ENCODE measurements at regions not wholly inside any gene's neighbourhood (a gene's known extent, or its start where the extent isn't known, plus 50 kb on each side); places are given as distances from the start of the nearest gene placed in this dataset.
A peak's percentile ranks its signal among the peaks of the same experiment; 100 is the strongest.
"Not testable (repeated sequence)": the region's sequence is repeated elsewhere in the genome, so short reads cannot be mapped to it uniquely, and the experiment has no call there.

DNA sequence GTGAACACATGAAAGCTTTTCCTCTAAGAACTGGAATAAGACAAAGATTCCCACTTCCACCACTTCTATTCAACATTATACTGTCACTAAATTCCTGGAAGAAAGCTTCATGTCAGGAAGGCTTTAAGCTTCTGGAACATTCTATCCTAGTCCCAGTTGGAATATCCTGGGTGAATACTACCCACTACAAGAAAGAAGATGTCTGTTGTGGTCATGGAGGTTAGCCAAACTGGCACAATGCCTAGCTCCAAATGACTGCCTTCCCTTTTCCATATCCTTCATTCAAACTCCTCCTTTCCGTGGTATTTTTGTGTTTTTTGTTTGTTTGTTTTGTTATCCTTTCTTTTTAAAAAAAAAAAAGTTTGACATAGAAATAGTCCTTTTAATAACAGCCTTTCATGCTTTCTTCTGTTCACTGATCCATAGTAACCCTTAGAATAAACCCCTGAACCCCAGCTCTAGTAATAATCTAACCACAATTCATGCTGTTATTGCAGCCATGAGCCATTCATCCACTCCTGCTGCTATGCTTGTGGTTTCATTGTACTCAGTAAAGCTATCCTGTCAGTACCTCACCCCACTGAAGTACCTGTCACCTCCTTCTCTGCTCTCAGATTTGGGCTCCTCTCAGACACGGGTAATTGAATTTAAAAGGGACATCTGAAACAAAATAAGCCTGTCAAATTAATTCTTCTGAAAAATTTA is 447.5 kb downstream of the IGSF11 start:
- no peak for DNase-seq

DNA sequence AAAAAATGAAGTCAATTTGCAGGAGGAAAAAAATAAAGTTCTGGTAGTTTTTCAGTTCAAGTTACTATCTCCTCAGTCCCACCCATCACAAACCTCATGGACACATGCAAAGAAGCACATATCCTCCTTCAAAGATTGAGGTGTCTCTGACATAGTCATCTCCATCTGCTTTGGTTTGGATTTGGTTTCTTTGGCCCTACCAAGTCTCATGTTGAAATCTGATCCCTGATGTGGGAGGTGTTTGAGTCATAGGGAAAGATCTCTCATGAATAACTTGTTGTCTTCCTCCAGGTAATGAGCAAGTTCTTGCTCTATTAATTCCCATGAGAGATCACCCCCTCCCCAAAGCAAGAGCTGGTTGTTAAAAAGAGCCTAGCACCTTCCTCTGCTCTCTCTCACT is 446.8 kb downstream of the IGSF11 start:
- DNase-seq, result no peak

- DNase-seq, result no peak
These were observed 441.4 kb downstream of the IGSF11 start for GRCh38 chr3:118593277-118593670.

DNA sequence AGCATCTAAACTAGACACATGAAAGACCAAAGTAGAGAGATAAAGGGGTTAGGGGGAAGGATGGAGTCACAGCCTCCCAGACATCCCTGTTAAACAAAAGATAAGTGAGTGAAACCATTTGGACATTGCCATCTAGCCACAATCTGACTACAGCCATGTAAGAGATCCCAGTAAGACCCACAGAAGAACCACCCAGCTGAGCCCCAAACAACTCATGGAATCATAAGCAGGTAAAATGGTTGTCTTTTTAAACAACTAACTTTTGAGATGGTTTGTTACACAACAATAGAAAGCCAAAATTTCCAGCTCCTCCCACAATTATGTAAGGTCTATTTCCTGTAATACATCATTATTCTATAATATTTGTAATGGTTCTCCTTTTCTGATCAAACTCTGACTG is 437.5 kb downstream of the IGSF11 start:
- no peak for DNase-seq

DNA sequence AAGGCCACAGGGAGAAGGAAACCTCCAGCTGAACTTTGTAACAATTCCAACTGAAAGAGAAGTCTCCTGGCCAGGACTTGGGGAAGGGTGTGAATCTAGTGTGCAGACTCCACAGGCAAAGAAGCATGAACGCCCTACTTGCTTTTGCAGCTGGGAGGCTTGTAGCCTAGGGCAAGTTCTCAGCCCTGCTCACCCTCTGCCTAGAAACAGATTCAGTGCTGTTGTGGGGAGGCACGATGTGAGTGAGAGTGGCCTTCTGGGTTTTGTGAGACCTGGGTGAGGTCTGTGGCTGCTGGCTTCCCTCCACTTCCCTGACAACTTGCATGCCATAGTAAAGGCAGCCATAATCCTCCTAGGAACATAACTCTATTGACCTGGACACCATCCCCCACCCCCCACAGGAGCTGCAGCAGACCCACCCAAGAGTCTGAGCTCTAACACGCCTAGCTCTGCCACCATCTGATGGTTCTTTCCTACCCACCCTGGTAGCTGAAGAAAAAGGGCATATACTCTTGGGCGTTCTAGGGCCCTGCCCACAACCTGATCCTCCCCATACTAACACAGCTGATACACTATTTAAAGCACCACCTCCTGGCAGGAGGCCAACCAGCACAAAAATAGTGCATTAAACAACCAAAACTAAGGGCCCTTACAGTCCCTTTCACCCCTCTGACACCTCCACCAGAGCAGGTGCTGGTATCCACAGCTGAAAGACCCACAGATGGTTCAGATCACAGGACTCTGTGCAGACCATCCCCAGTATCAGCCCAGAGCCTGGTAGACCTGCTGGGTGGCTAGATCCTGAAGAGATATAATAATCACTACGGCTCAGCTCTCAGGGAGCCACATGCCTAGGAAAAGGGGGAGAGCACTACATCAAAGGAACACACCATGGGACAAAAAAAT is 426.5 kb downstream of the IGSF11 start:
- DNase-seq, result no peak

DNA sequence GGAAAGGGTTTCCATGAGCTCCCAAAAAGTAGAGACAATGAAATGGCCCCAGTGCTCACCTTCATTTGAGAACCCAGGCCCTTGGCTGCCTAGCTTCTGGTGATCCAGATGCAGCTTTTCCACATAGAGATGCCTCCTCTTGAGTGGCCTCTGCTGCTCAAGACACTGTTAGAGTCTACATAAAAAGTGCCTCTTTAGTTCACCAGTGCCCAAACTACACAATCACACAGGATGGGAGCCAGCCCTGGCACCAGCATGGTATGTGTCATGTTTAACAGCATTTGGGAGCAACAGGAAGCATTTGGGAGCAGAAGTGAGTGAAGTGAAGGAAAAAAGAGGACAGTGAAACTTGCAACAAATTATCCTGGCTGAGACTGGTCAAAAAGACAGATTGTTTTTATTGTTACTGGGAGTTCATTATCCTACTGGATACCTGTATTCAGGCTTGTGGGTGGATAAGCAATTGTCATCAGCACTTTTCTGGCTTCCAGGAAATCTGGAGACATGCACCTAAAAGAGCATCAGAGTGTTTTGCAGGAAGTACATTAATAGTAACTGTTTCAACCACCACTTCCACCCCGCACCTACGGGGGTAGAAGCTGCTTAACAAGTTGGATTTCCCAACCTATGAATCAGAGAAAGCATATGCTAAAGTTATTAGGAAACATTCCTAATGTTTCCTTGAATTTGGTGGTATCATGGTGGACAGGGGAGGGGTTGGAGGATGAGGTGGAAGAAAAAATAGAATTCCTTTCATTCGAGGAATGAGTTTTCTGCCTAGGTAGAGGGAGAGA is 416.2 kb downstream of the IGSF11 start:
- DNase-seq, result no peak

- DNase-seq, result no peak
These were observed 408.2 kb downstream of the IGSF11 start for GRCh38 chr3:118626453-118626852.

DNA sequence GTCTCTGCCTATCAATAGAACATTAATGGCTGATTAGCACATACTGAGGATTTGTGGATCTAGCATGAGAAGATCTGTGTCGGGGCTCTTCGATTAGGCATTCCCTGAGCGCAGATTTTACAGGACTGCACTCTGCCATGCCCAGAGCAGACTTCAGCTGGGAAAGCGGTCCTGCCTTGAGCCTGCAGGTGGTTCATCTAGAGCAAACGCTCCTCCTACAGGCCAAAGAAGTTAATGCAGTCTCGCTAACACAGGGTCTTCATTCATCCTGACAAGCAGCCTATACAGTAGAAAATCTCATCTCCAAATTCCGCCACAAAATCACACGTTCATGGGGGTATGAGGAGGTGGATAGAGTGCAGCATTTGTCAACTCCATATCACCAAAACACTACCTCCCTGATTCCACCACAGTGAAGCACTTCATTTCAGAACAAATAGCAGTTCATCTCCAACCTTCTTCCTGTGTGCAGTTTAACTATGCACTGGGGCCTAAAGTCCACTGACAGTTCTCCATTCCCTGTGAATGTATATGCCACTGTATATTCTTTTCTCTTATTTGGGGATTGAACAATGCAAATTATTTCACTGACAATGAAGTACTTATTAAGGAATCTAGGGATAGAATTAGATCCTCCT is 405.8 kb downstream of the IGSF11 start:
- DNase-seq, result peak; percentile 58

- no peak for DNase-seq
These were observed 404.8 kb downstream of the IGSF11 start for GRCh38 chr3:118629821-118630220.

DNA sequence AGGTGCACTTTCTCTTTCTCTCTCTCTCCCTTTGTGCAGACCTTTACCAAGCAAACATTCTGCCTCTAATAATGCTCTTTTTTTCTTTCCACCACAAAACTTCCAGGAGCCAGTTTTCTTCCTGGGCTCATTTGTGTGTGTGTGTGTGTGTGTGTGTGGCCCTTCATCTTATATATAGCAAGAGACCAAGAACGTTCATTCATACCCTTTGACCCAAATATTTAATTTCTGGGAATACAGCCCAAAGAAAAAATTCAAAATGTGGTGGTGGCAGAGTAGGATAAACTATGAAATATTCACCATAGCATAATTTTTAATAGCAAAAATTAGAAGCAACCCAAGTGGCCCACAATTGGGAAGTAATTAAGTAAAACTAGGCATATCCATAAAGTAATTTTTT is 398.9 kb downstream of the IGSF11 start:
- no peak for DNase-seq

- no peak for DNase-seq
These were observed 397.8 kb downstream of the IGSF11 start for GRCh38 chr3:118636841-118637240.

DNA sequence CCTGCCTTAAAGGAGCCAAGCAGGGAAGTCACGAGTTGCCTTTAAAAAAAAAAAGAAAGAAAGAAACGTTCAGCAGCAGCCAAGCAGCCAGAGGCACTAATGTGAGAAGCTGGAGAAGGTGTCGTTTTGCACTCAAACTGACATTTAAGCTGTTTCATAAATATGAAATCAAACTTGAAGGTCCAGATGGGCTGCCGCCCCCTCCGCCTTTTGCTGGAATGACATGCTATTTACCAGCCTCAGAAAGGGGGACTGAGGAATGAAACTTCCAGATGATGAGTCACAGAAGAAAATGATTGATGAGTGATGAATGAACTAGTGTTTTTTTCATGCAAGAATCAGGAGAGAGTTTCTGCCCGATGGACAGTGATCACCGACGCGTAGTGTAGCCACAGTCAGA is 396.8 kb downstream of the IGSF11 start:
- DNase-seq, result no peak

DNA sequence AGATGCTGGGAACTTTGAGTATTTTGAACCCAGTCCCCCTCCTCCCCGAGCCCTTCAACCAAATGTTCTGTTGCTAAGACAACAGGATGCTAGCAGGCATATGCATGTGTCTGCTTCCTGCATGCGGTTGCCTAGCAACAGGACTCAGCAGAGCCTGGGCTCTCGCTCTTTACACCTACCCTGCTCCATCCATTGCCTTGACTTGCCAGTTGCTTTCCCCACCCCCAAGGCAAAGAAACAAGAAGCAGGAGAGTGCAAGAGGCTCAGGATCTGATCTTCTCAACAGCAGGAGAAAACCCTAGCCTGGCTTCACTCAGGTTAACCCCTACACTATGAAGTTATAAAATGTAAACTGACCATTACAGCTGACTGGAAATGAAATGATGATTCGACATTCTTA is 393.0 kb downstream of the IGSF11 start:
- no peak for DNase-seq

- no peak for DNase-seq
These were observed 363.5 kb downstream of the IGSF11 start for GRCh38 chr3:118671192-118671591.

- no peak for DNase-seq
These were observed 359.3 kb downstream of the IGSF11 start for GRCh38 chr3:118675305-118675704.

- DNase-seq, result not testable (repeated sequence)
These were observed 356.0 kb downstream of the IGSF11 start for GRCh38 chr3:118678663-118679062.

DNA sequence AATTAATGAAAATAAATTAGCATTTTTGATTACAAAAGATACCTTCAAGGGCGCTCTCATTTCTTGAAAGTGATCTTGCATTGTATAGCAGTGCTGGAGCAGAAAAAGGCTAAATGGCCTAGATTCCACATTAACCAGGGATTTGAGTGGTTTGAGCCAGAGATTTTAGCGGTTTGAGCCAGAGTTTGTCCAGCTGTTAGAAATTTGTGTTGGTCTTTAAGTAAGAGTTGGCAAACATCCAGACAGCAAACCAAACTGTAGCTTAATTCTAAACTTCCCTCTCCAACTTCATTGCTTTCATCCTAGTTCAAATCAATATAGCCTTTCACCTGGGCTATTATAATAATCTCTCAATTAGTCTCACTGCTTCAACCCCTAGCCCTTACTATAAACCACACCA is 351.7 kb downstream of the IGSF11 start:
- DNase-seq, result no peak

DNA sequence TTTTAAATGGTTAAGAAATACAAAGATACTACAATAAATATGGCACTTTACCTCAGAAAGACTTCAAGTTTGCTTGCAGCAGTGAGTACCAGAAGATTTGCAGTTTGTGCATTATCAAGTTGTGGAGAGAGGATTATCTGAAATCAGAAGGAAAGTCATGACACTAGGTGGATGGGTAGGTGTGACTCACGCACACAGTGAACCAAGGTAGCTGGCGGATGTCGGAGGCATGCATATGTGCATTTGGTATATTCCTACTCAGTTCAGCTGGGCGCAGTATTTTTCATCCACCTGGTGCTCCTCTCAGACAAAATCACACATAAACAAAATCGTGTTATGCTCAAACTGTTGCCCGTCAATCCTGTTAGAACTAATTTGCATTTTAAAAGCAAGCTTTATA is 351.0 kb downstream of the IGSF11 start:
- no peak for DNase-seq

- DNase-seq, result no peak
These were observed 346.2 kb downstream of the IGSF11 start for GRCh38 chr3:118688396-118688884.

DNA sequence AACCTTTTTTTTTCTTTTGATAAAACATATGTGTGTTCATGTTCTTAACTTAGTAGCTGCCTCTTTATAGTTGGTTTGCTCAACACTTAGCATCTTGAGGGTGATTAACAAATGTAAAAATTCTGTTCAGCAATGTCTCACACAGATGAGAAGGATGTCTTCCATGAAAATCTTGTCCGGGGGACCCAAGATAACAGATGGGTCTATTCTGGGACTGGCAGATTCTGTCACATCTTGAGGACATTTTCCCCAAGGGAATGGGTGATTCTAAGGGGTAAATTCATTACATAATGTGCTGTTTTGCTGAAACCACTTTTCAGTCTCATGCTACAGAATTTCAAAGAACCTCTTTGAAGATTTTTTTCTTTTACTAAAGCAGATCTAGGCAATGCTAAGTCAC is 342.2 kb downstream of the IGSF11 start:
- no peak for DNase-seq

DNA sequence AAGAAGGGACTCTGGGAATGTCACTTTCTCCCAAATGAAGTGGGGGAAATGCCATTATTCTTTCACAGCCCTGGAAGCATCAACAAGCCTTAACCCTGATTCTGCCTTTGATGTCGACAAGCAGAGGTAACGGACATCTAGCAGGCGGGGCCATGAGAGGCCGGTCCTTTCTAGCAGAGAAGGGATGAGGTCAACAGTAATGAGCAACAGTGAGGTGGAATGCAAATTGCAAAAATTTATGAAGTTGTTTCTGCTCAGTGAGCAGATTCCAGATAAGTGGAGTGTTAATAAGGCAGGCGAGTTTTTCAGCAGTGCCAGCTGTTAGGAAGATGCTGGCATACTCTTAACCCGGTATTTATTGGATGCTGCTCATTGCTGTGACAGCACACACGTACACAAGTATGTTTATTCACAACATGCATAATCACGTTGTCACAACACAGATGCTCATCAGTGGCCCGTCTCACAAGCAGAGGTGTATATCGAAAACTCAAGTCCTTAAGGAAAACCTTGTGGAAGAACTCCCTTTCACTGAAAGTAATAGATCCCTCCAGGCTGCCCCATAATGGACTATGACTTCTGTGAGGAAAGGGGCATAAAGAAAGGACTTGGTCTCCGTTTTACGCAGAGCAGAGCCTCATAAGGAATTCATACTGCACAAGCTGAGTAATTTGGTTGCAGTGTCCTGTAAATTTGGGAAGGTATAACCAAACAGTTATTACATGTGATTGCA is 329.0 kb downstream of the IGSF11 start:
- no peak for DNase-seq

DNA sequence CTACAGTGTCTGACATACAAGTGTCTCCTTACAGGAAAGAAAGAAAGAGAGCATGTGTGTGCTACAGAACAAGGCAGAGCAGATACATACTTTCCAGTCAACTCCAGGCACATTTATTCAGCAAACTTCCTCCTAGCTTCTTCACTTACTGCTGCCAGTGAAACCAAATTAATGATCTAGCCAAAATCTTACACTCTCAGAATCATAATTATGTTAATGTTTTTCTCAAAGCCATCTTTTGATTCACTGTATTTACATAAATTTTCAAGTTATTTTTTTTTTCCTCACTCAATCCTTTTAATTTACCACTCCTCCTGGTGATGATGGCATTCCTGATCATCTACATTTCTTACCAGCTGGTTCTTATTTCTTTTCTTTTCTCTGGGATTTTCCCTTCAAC is 326.7 kb downstream of the IGSF11 start:
- no peak for DNase-seq
